ENCODE measurements at regions not wholly inside any gene's neighbourhood (a gene's known extent, or its start where the extent isn't known, plus 50 kb on each side); places are given as distances from the start of the nearest gene placed in this dataset.
"Not testable (repeated sequence)": the region's sequence is repeated elsewhere in the genome, so short reads cannot be mapped to it uniquely, and the experiment has no call there.

DNA sequence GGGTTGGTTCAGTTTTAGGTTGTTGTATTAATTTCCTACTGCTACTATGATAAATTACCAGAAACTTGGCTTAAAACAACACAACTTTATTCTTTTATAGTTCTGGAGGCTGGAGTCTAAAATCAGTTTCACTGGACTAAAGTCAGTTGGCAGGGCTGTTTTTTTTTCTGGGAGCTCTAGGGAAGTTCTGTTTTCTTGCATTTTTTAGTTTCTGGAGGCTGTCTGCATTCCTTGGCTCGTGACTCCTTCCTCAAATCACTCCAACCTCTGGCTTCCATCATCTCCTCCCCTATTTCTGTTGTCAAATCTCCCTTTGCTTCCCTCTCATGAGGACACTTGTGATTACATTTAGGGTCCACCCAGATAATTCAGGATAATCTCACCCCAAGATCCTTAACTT is 51.3 kb upstream of the SUB1 start:
- Histone ChIP-seq H3K27ac (no peak overlapping the region), H3K36me3 (no peaks in the 10 kb centered on the region), H3K9me3 (no peaks in the 10 kb centered on the region), H3K4me1 (peaks cover 0 to 21% of the 10 kb centered on the region in 2 donors), H3K4me3 (no peak overlapping the region), H3K27me3 (no peaks in the 10 kb centered on the region)
- TF ChIP-seq, protein P1, sequence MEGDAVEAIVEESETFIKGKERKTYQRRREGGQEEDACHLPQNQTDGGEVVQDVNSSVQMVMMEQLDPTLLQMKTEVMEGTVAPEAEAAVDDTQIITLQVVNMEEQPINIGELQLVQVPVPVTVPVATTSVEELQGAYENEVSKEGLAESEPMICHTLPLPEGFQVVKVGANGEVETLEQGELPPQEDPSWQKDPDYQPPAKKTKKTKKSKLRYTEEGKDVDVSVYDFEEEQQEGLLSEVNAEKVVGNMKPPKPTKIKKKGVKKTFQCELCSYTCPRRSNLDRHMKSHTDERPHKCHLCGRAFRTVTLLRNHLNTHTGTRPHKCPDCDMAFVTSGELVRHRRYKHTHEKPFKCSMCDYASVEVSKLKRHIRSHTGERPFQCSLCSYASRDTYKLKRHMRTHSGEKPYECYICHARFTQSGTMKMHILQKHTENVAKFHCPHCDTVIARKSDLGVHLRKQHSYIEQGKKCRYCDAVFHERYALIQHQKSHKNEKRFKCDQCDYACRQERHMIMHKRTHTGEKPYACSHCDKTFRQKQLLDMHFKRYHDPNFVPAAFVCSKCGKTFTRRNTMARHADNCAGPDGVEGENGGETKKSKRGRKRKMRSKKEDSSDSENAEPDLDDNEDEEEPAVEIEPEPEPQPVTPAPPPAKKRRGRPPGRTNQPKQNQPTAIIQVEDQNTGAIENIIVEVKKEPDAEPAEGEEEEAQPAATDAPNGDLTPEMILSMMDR (IDR thresholded peaks at IDR 0.05) = no peak
- DNase-seq = no peak
- no peak for ATAC-seq
- intact Hi-C loops (cut with DNase I) = no loop called here

DNA sequence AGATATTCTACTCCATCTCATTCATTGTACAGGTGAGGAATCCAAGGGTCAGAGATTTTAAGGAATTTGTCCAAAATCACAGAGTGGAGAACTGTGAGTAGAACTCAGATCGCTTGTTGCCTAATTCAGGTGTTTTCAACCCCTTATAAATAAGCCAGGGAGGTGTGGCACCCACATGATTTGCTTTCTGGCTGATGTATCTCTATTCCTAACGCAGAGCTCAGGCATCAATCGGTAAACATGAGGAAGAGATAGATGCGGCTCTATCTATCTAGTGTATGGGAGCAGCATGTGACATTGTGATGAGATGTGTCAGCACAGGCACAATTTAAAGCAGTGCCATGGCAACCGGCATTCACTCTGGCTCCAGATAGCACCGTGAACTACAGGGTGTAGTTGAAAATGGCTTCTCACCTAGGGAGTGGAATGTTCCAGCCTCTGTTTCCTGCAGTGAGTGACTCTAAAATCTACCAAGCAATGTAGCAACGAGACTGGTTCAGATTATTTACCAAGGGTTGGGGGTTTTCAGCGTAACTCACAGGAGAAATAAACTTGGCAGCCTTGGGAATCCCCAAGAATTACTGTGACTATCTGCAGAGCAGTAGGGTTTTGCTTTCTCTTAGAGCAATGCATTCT is 53.4 kb upstream of the SUB1 start:
- ATAC-seq = peak; percentile 49
- Histone ChIP-seq H3K9me3 (no peaks in the 10 kb centered on the region), H3K36me3 (no peaks in the 10 kb centered on the region), H3K4me1 (peaks cover 0 to 10% of the 10 kb centered on the region in 2 donors), H3K27me3 (no peaks in the 10 kb centered on the region), H3K27ac (no peak overlapping the region), H3K4me3 (no peak overlapping the region)
- TF ChIP-seq, protein P1 (IDR thresholded peaks at IDR 0.05) = no peak
- intact Hi-C loops (cut with DNase I) = no loop called here
- no peak for DNase-seq

DNA sequence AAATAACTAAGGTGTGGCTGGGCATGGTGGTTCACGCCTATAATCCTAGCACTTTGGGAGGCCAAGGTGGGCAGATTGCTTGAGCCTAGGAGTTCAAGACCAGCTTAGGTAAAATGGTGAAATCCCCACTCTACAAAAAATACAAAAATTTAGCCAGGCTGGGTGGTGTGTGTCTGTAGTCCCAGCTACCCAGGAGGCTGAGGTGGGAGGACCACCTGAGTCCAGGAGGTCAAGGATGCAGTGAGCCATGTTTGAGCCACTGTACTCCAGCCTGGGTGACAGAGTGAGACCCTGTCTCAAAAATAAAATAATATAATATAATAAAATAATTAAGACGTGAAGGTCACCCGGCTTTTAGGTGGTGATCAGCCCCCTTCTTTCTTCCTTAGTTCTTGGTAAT is 58.0 kb upstream of the SUB1 start:
- H3K4me3 ChIP-seq; H3K9me3 ChIP-seq; DNase-seq; intact Hi-C loops (cut with DNase I); H3K36me3 ChIP-seq; H3K27me3 ChIP-seq; ATAC-seq; H3K27ac ChIP-seq: not testable (repeated sequence)
- H3K4me1 ChIP-seq = peaks cover 0 to 19% of the 10 kb centered on the region in 2 donors

DNA sequence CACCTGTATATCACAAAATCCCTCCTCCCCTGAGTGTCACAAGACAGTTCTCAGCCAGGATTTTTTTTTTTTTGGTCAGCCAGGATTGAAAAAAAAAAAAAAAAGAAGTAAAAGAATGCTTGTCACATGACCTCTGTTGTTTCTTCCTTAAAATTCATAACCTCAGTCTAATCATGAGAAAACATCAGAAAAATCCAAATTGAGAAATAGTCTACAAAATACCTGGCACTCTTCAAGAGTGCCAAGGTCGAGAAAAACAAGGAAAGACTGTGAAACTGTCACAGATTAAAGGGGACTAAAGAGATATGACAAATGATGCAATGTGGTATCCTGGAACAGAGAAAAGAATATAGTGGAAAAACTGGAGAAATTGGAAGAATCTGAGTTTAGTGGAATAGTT is 58.5 kb upstream of the SUB1 start:
- peaks cover 0 to 16% of the 10 kb centered on the region in 2 donors for H3K4me1 ChIP-seq
- no peak overlapping the region for H3K27ac ChIP-seq
- TF ChIP-seq, protein P1 (IDR thresholded peaks at IDR 0.05) = no peak
- intact Hi-C loops (cut with DNase I) = no loop called here
- no peaks in the 10 kb centered on the region for H3K27me3 ChIP-seq
- H3K9me3 ChIP-seq = no peaks in the 10 kb centered on the region
- H3K4me3 ChIP-seq = no peak overlapping the region
- DNase-seq = no peak
- H3K36me3 ChIP-seq = no peaks in the 10 kb centered on the region
- ATAC-seq = no peak

DNA sequence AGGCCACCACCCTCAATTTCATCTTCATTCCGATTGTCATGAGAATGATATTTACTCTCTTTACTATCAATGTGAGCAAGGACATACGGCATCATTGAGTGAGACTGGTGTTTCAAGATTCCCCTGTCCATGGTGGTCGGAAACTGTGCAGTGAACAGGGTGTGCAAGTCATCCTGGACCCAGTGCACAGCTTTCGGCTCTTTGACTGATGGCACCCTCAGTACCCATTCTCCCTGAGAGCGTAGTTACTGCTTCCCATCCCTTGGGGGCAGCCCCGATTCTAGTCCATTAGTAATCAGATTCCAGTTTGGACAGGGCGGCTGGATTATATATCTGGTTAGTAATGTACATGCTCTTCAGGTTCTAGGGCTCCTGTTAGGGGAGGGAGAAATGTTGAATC is 61.7 kb upstream of the SUB1 start:
- no peak for DNase-seq
- Histone ChIP-seq H3K27me3 (no peaks in the 10 kb centered on the region), H3K9me3 (no peaks in the 10 kb centered on the region), H3K4me1 (peaks cover 0 to 23% of the 10 kb centered on the region in 2 donors), H3K4me3 (no peak overlapping the region), H3K27ac (no peak overlapping the region), H3K36me3 (no peaks in the 10 kb centered on the region)
- no peak for ATAC-seq
- TF ChIP-seq, protein P1 (IDR thresholded peaks at IDR 0.05) = no peak
- intact Hi-C loops (cut with DNase I) = no loop called here
